H1 (cell line): ENCODE measurements at regions not wholly inside any gene's neighbourhood (a gene's known extent, or its start where the extent isn't known, plus 50 kb on each side); places are given as distances from the start of the nearest gene placed in this dataset.

Experiments used
- CHD2 ChIP-seq: IDR thresholded peaks from 2 replicates; pipeline ENCODE4 v1.6.1; 2012; ENCODE audit warnings: low read length, improper control_type of control experiment
- EP300 ChIP-seq, 2 experiments: IDR thresholded peaks; 1 replicate in 1 of 2; 2 replicates in 1 of 2; pipeline ENCODE4 v1.6.1; 2011 to 2012; ENCODE audit warnings: low read depth in 2 of 2, low read length in 2 of 2, mild to moderate bottlenecking in 2 of 2, borderline replicate concordance in 1 of 2, inconsistent platforms in 1 of 2, moderate library complexity in 1 of 2
- HDAC6 ChIP-seq: IDR thresholded peaks from one replicate; pipeline ENCODE4 v1.7.1; 2012; ENCODE audit warnings: low read depth, mild to moderate bottlenecking, inconsistent platforms, low read length, moderate library complexity
- KDM4A ChIP-seq: IDR thresholded peaks from one replicate; pipeline ENCODE4 v1.7.1; 2012; ENCODE audit warnings: low read depth, mild to moderate bottlenecking, moderate library complexity, low read length, inconsistent platforms; ENCODE audit not compliant: severe bottlenecking
- KDM5A ChIP-seq: fragments of 200-600 bp; IDR thresholded peaks from 2 replicates; pipeline ENCODE4 v1.7.1; 2012; ENCODE audit warnings: mild to moderate bottlenecking, low read length, inconsistent platforms, mixed read lengths
- NANOG ChIP-seq: IDR thresholded peaks from 2 replicates; pipeline ENCODE4 v1.6.1; 2011; ENCODE audit warnings: low read length, low read depth, mild to moderate bottlenecking, inconsistent platforms; ENCODE audit not compliant: insufficient read depth, poor library complexity, severe bottlenecking
- PHF8 ChIP-seq: fragments of 200-600 bp; sonication (generic); conservative IDR thresholded peaks from 2 replicates; pipeline ENCODE4 v1.7.1; 2012; ENCODE audit warnings: low read depth, mild to moderate bottlenecking, inconsistent platforms, low read length, moderate library complexity
- POLR2AphosphoS5 ChIP-seq: IDR thresholded peaks from 2 replicates; pipeline ENCODE4 v1.6.1; 2011; ENCODE audit warnings: low read depth, low read length

DNA sequence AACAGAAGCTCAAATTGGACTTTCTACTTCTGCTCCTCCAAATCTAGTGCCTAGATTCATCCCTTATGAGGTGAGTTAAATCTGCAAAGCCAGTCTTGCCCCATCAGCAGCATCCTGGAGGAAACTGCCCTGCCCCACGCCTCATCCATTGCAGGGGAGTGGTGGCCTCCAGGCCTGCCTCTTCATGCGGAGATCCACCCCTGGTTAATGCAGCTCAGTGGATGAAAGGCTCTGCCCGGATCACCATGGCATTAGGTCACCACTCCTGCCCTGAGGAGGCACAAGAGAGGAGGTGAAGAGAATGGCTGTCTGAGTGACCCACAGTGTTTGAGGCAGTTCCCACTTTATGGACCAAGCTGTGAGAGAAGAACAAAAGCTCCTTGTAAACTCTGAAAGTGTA, 218.1 kb downstream of the C12orf75 start (continued):
- TF ChIP-seq PHF8 = no peak
- TF ChIP-seq KDM4A = no peak
- TF ChIP-seq NANOG = no peak
- TF ChIP-seq HDAC6 = no peak
- TF ChIP-seq KDM5A = no peak
- TF ChIP-seq CHD2 = no peak
- no peak for TF ChIP-seq POLR2AphosphoS5
- no peak for TF ChIP-seq EP300 (IDR thresholded peaks at IDR 0.05; ENCODE audit: borderline replicate concordance in 1 of 2, low read depth in 2 of 2, low read length in 2 of 2)
